ENCODE measurements at regions not wholly inside any gene's neighbourhood (a gene's known extent, or its start where the extent isn't known, plus 50 kb on each side); places are given as distances from the start of the nearest gene placed in this dataset.

DNA sequence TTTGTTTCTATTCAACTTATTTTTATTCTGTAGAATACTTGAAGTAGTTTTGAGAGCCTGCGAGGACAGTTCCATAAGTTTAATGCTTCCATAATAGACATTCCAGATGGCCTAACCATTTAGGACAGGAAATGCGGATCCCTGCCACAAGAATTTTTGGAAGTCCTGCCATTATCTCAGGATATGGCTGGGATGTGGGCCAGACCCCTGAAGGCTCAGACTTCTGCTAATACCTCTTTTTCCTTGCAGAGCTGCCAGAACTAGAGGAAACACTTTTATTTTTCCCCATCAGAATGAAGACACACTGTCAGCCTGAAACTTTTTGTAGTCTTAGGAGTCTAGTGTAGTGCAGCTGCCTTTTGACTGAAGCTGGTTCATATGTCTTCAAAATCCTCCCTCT, 806.5 kb downstream of the TDRD15 start (continued):
- TF ChIP-seq, protein P1, sequence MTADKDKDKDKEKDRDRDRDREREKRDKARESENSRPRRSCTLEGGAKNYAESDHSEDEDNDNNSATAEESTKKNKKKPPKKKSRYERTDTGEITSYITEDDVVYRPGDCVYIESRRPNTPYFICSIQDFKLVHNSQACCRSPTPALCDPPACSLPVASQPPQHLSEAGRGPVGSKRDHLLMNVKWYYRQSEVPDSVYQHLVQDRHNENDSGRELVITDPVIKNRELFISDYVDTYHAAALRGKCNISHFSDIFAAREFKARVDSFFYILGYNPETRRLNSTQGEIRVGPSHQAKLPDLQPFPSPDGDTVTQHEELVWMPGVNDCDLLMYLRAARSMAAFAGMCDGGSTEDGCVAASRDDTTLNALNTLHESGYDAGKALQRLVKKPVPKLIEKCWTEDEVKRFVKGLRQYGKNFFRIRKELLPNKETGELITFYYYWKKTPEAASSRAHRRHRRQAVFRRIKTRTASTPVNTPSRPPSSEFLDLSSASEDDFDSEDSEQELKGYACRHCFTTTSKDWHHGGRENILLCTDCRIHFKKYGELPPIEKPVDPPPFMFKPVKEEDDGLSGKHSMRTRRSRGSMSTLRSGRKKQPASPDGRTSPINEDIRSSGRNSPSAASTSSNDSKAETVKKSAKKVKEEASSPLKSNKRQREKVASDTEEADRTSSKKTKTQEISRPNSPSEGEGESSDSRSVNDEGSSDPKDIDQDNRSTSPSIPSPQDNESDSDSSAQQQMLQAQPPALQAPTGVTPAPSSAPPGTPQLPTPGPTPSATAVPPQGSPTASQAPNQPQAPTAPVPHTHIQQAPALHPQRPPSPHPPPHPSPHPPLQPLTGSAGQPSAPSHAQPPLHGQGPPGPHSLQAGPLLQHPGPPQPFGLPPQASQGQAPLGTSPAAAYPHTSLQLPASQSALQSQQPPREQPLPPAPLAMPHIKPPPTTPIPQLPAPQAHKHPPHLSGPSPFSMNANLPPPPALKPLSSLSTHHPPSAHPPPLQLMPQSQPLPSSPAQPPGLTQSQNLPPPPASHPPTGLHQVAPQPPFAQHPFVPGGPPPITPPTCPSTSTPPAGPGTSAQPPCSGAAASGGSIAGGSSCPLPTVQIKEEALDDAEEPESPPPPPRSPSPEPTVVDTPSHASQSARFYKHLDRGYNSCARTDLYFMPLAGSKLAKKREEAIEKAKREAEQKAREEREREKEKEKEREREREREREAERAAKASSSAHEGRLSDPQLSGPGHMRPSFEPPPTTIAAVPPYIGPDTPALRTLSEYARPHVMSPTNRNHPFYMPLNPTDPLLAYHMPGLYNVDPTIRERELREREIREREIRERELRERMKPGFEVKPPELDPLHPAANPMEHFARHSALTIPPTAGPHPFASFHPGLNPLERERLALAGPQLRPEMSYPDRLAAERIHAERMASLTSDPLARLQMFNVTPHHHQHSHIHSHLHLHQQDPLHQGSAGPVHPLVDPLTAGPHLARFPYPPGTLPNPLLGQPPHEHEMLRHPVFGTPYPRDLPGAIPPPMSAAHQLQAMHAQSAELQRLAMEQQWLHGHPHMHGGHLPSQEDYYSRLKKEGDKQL (CRISPR knock-in tag; IDR thresholded peaks at IDR 0.05; ENCODE audit: low read depth) = no peak
- TF ChIP-seq ZNF737 (CRISPR knock-in tag; IDR thresholded peaks at IDR 0.05; ENCODE audit: borderline replicate concordance) (no peak), PAX8 (CRISPR knock-in tag; IDR thresholded peaks at IDR 0.05; ENCODE audit: borderline replicate concordance) (no peak)
- TF ChIP-seq, protein P2, sequence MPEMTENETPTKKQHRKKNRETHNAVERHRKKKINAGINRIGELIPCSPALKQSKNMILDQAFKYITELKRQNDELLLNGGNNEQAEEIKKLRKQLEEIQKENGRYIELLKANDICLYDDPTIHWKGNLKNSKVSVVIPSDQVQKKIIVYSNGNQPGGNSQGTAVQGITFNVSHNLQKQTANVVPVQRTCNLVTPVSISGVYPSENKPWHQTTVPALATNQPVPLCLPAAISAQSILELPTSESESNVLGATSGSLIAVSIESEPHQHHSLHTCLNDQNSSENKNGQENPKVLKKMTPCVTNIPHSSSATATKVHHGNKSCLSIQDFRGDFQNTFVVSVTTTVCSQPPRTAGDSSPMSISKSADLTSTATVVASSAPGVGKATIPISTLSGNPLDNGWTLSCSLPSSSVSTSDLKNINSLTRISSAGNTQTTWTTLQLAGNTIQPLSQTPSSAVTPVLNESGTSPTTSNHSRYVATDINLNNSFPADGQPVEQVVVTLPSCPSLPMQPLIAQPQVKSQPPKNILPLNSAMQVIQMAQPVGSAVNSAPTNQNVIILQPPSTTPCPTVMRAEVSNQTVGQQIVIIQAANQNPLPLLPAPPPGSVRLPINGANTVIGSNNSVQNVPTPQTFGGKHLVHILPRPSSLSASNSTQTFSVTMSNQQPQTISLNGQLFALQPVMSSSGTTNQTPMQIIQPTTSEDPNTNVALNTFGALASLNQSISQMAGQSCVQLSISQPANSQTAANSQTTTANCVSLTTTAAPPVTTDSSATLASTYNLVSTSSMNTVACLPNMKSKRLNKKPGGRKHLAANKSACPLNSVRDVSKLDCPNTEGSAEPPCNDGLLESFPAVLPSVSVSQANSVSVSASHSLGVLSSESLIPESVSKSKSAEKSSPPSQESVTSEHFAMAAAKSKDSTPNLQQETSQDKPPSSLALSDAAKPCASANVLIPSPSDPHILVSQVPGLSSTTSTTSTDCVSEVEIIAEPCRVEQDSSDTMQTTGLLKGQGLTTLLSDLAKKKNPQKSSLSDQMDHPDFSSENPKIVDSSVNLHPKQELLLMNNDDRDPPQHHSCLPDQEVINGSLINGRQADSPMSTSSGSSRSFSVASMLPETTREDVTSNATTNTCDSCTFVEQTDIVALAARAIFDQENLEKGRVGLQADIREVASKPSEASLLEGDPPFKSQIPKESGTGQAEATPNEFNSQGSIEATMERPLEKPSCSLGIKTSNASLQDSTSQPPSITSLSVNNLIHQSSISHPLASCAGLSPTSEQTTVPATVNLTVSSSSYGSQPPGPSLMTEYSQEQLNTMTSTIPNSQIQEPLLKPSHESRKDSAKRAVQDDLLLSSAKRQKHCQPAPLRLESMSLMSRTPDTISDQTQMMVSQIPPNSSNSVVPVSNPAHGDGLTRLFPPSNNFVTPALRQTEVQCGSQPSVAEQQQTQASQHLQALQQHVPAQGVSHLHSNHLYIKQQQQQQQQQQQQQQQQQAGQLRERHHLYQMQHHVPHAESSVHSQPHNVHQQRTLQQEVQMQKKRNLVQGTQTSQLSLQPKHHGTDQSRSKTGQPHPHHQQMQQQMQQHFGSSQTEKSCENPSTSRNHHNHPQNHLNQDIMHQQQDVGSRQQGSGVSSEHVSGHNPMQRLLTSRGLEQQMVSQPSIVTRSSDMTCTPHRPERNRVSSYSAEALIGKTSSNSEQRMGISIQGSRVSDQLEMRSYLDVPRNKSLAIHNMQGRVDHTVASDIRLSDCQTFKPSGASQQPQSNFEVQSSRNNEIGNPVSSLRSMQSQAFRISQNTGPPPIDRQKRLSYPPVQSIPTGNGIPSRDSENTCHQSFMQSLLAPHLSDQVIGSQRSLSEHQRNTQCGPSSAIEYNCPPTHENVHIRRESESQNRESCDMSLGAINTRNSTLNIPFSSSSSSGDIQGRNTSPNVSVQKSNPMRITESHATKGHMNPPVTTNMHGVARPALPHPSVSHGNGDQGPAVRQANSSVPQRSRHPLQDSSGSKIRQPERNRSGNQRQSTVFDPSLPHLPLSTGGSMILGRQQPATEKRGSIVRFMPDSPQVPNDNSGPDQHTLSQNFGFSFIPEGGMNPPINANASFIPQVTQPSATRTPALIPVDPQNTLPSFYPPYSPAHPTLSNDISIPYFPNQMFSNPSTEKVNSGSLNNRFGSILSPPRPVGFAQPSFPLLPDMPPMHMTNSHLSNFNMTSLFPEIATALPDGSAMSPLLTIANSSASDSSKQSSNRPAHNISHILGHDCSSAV (CRISPR knock-in tag; IDR thresholded peaks at IDR 0.05; ENCODE audit: borderline replicate concordance) = no peak

All from HepG2 (cell line).